ENCODE measurements at regions not wholly inside any gene's neighbourhood (a gene's known extent, or its start where the extent isn't known, plus 50 kb on each side); places are given as distances from the start of the nearest gene placed in this dataset.
"Not testable (repeated sequence)": the region's sequence is repeated elsewhere in the genome, so short reads cannot be mapped to it uniquely, and the experiment has no call there.

DNA sequence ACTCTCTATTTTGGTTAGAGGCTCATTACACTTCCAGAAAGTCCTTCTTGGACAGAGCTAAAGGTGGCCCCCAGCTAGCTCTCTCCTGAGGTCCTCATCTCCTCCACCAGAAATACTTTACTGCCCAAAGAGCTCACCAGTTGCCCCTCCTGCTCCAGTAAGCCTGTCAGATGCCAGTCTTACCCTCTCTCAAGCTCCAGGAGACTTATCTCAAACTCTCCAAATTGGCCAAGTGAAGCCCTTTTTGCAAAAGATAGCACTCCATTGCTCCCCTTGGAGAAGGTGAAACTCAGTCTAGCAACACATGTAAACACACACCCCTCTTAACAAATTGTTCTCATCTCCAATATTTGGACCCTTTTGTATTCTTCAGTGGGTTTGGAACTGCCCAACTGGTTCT is 128.5 kb downstream of the ZNF330 start:
- POLR2A ChIA-PET: no interaction called here
- H3K4me3 Mint-ChIP-seq: no peak overlapping the region

DNA sequence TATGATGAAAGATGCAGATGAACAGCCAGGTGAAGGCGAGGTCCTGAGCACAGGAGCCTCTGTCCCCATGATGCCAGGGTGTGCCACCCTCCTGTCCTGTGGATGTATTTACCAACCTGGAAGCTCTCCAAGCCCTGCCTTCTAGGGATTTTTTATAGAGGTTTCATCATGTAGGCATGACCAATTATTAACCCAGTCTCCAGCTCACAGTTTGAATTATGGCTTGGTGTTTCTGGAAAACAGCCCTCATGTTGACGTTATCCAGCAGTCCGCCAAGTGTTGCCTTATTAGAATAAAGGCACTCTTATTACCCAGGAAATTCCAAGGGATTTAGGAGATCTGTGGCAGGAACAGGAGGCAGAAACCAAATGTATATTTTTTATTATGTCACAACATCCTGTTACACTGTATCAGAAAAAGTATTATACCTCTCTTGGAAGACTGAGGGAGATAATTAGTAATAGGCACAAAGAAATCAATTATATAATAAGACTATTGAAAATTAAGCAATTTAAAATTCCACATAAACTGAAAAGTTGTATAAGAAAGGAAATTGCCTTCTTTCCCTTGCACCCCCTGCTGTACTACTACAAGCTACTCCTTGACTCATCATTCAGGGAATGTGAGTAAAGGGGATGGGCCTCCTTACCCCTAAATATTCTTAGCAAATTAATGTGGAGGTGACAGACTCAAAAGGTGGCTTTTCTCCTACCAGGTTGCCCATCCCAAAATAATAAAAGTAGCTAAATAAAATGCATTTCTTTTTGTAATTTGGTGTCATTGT is 129.6 kb downstream of the ZNF330 start:
- peaks cover 0 to 13% (median 3%) of the 10 kb centered on the region in 5 donors for H3K27me3 Mint-ChIP-seq
- DNase-seq (no peak), ATAC-seq (no peak)
- no peak overlapping the region for H3K27ac Mint-ChIP-seq
- POLR2A ChIA-PET: no interaction called here
- H3K4me3 Mint-ChIP-seq: no peak overlapping the region
- H3K4me1 Mint-ChIP-seq: peaks cover 0 to 4% (median 0%) of the 10 kb centered on the region in 4 donors
- H3K9me3 Mint-ChIP-seq: no peaks in the 10 kb centered on the region
- H3K36me3 Mint-ChIP-seq: no peaks in the 10 kb centered on the region

More for the DNA sequence above, 128.5 kb downstream of the ZNF330 start:
- Mint-ChIP-seq H3K27ac (no peak overlapping the region), H3K9me3 (no peaks in the 10 kb centered on the region), H3K4me1 (peaks cover 0 to 4% (median 0%) of the 10 kb centered on the region in 4 donors), H3K27me3 (peaks cover 0 to 15% (median 3%) of the 10 kb centered on the region in 5 donors), H3K36me3 (no peaks in the 10 kb centered on the region)
- DNase-seq: no peak
- ATAC-seq: no peak

DNA sequence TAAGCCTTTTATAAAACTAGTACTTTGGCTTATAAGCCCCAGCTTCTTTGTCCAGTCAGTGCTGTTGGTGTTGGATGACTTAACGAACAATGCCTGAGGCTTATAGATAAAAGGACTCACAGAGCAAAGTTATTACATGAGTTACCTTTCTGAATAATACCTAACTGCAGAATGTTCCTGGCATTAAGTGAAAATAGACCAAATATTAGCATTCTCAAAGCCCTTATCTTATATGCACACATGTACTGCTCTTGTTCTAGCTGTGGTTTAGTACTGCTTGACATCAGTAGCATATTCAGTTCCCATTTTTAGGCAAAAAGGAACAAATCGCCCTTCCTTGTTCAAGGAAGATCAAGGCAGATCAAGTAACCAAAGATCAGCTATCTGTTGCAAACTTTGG is 131.6 kb downstream of the ZNF330 start:
- H3K9me3 Mint-ChIP-seq: no peaks in the 10 kb centered on the region
- H3K4me1 Mint-ChIP-seq: peaks cover 0 to 4% (median 0%) of the 10 kb centered on the region in 4 donors
- no peak for DNase-seq
- no peak overlapping the region for H3K4me3 Mint-ChIP-seq
- ATAC-seq: no peak
- H3K27ac Mint-ChIP-seq: no peak overlapping the region
- POLR2A ChIA-PET: no interaction called here
- H3K36me3 Mint-ChIP-seq: no peaks in the 10 kb centered on the region
- H3K27me3 Mint-ChIP-seq: peaks cover 0 to 13% (median 0%) of the 10 kb centered on the region in 5 donors

DNA sequence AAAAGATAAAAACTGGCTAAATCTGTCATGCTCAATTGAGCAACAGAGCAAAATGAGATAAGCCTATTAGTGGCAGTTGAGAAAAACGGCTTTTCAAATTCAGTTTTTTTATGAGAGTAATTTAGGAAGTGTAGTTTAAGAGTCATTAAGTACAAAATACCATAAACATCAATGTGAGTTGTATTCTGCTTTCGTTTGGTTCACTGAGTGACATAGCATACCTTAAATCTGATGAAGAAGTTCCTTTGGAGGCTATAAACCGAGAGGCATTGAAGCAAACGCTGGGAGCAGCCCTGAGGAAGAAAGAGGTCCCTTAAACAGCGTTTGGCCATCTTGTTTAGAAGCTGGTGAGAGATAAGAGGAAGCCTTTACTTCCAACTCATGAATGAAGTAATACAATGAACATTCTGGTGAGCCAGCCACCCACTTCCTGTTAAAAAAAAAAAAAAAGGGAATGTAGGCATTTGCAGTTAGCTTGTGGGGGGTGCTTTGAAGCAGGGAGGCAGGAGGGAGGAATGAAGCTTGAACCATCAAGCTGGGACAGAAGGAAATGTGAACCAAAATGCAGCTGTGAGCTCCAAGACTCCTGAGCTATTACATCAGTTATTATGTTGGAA is 132.3 kb downstream of the ZNF330 start:
- Mint-ChIP-seq H3K9me3 (no peaks in the 10 kb centered on the region), H3K36me3 (no peaks in the 10 kb centered on the region), H3K4me1 (peaks cover 0 to 4% (median 0%) of the 10 kb centered on the region in 4 donors), H3K27ac (peak overlapping the region in 1 of 10 donors; percentile 43), H3K27me3 (peaks cover 0 to 13% (median 0%) of the 10 kb centered on the region in 5 donors), H3K4me3 (no peak overlapping the region)
- POLR2A ChIA-PET: no interaction called here
- no peak for DNase-seq
- ATAC-seq: no peak

DNA sequence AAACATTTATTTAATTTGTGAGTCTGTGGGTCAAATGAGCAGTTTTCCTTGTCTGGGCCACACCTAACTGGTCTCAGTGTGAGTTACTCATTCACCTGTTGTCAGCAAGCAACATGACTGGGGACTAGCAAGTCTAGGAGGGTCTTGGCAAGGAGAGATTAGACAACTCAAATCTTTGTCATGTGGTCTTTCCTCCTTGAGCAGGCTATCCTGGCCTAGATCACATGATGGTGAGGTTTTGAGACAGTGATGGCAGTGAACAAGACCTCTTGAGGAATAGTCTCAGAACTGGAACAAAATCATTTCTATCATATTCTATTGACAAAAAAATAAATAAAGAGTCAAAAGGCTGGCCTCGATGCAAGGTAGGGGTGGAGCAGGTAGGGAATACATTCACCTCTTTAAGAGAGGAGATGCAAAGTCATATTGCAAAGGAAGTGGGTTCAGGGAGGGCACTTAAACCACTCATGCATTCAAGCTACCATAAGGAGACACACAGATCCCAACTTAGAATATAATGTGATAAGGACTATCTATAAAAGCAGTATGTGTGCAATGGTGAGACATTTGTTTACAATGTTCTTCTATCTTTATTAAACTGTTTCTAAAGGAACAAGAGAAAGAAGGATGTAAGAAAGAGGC is 135.7 kb downstream of the ZNF330 start:
- DNase-seq: no peak
- POLR2A ChIA-PET: no interaction called here
- Mint-ChIP-seq H3K4me1 (no peaks in the 10 kb centered on the region), H3K27me3 (peaks cover 0 to 4% (median 2%) of the 10 kb centered on the region in 5 donors), H3K27ac (no peak overlapping the region), H3K4me3 (no peak overlapping the region), H3K9me3 (peaks cover 0 to 6% (median 2%) of the 10 kb centered on the region in 9 donors), H3K36me3 (no peaks in the 10 kb centered on the region)
- no peak for ATAC-seq

DNA sequence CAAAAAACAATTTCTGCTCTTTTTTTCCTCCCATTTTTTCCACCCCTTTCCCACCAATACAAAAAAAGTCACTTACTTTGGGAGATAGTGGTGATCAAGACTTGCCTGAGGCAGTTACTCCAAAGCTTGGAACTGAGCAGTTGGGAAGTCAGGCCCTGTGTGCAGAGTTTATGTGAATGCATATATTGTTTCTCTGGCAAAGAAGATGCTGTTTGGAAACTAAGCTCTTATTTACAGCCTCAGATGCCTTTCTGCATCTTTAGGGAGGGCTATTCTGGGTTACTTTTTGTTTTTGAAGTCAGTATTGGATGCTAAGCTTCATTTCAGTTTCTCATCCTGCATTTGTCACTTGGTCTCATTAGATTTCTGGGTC is 136.3 kb downstream of the ZNF330 start:
- no peaks in the 10 kb centered on the region for H3K4me1 Mint-ChIP-seq
- POLR2A ChIA-PET: no interaction called here
- H3K36me3 Mint-ChIP-seq: no peaks in the 10 kb centered on the region
- peaks cover 0 to 10% (median 3%) of the 10 kb centered on the region in 9 donors for H3K9me3 Mint-ChIP-seq
- H3K4me3 Mint-ChIP-seq: no peak overlapping the region
- peaks cover 0 to 4% (median 2%) of the 10 kb centered on the region in 5 donors for H3K27me3 Mint-ChIP-seq
- ATAC-seq: no peak
- no peak for DNase-seq
- H3K27ac Mint-ChIP-seq: no peak overlapping the region

DNA sequence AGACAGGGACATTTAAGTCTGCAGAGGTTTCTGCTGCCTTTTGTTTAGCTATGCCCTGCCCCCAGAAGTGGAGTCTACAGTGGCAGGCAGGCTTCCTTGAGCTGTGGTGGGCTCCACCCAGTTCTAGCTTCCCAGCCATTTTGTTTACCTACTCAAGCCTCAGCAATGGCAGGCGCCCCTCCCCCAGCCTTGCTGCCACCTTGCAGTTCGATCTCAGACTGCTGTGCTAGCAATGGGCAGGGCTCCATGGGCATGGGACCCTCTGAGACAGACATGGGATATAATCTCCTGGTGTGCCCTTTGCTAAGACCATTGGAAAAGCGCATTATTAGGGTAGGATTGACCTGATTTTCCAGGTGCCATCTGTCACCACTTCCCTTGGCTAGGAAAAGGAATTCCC is 147.5 kb downstream of the ZNF330 start:
- H3K27ac Mint-ChIP-seq, POLR2A ChIA-PET, H3K4me3 Mint-ChIP-seq, H3K4me1 Mint-ChIP-seq, DNase-seq, ATAC-seq, H3K27me3 Mint-ChIP-seq, H3K36me3 Mint-ChIP-seq: not testable (repeated sequence)
- H3K9me3 Mint-ChIP-seq: peaks cover 0 to 20% (median 7%) of the 10 kb centered on the region in 9 donors

DNA sequence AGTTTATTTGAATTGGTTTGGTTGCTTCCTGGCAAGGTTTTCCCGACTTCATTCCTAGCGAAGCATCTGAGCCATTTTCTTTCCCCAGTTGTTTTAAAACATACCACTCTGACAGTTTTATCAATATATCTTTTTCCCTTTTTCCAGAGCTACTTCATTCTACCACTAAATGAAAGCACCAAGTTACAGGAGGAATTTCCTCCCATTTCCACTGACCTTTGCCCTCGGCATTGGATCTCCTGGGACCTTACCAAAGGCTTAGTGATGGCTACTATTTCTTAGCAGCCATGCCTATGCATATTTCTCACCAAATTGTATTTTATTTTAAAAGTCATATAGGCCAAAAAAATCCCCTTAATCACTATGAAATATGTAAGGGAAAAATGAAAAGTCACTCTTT is 150.5 kb downstream of the ZNF330 start:
- H3K36me3 Mint-ChIP-seq: peaks cover 0 to 14% (median 0%) of the 10 kb centered on the region in 3 donors
- H3K27ac Mint-ChIP-seq: no peak overlapping the region
- DNase-seq: no peak
- ATAC-seq: no peak
- H3K9me3 Mint-ChIP-seq: peaks cover 0 to 14% (median 4%) of the 10 kb centered on the region in 9 donors
- H3K4me3 Mint-ChIP-seq: no peak overlapping the region
- peaks cover 5 to 16% (median 6%) of the 10 kb centered on the region in 5 donors for H3K27me3 Mint-ChIP-seq
- no peaks in the 10 kb centered on the region for H3K4me1 Mint-ChIP-seq
- POLR2A ChIA-PET: no interaction called here

DNA sequence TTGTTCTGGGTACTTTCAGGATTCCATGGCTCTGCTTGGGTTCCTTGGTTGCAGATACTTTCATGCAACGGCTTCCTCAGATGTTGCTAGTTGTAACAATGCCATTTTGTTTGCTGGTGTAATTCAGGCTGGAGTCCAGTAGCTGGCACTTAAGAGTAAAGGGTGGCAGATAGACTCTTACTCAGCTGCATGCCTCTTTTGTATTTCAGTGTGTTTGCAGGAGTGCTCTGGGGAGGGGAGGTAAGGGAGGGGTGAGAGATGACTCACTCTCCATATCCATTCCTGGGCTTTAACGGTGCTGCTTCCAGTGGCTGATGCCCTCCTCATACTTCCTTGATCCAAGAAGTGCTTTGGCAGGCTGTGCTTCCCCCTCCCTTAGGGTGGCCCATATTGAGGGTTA is 155.2 kb downstream of the ZNF330 start:
- Mint-ChIP-seq H3K36me3 (peaks cover 0 to 6% (median 0%) of the 10 kb centered on the region in 3 donors), H3K27me3 (peaks cover 8 to 22% (median 16%) of the 10 kb centered on the region in 5 donors), H3K4me3 (no peak overlapping the region), H3K27ac (no peak overlapping the region), H3K9me3 (peaks cover 0 to 24% (median 11%) of the 10 kb centered on the region in 9 donors), H3K4me1 (no peaks in the 10 kb centered on the region)
- POLR2A ChIA-PET: no interaction called here
- ATAC-seq: no peak
- no peak for DNase-seq

DNA sequence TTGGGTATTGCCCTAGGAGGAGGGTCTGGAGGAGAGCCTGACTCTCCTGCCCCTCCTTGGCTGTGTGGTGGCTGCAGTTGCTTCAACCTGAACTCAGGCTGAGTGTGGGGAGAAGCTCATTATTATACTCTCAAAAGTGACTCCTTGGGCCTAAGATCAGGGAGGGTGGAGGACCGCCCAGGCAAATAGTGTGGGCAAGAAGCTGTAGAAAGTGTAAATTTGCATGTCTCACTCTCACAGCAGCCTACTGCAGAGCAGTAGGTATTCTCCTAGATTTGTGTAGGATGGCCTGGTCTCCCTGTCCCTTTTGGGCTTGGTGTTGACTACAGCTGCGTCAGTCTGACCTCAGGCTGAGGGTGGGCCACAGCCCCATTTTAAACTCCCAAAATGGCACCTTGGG is 156.1 kb downstream of the ZNF330 start:
- peaks cover 8 to 22% (median 16%) of the 10 kb centered on the region in 5 donors for H3K27me3 Mint-ChIP-seq
- H3K4me3 Mint-ChIP-seq: no peak overlapping the region
- H3K9me3 Mint-ChIP-seq: peaks cover 0 to 26% (median 8%) of the 10 kb centered on the region in 9 donors
- no peak overlapping the region for H3K27ac Mint-ChIP-seq
- ATAC-seq: no peak
- no peaks in the 10 kb centered on the region for H3K4me1 Mint-ChIP-seq
- H3K36me3 Mint-ChIP-seq: peaks cover 0 to 6% (median 0%) of the 10 kb centered on the region in 3 donors
- POLR2A ChIA-PET: no interaction called here
- no peak for DNase-seq

DNA sequence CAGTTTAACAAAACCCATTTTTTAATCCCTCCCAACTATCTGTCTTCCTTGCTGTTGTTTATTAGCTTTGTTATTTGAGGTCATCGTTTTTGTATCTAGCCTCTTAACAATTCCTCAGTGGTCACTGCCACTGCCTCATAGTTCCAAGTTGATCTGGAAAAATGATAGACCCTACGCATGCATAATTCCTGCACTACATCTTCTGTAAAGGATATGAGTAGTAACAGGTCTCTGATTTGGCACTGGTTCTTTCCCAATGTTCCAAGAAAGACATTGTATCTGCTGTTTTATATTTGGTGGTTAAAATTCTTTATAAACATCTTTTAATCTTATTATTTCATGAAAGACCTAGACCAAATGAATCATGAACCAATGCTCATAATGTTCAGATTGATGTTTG is 166.6 kb downstream of the ZNF330 start:
- peaks cover 0 to 7% (median 0%) of the 10 kb centered on the region in 5 donors for H3K27me3 Mint-ChIP-seq
- no peak overlapping the region for H3K27ac Mint-ChIP-seq
- no peak for ATAC-seq
- POLR2A ChIA-PET: no interaction called here
- DNase-seq: no peak
- no peaks in the 10 kb centered on the region for H3K36me3 Mint-ChIP-seq
- no peaks in the 10 kb centered on the region for H3K4me1 Mint-ChIP-seq
- no peak overlapping the region for H3K4me3 Mint-ChIP-seq
- peaks cover 0 to 7% (median 4%) of the 10 kb centered on the region in 9 donors for H3K9me3 Mint-ChIP-seq

DNA sequence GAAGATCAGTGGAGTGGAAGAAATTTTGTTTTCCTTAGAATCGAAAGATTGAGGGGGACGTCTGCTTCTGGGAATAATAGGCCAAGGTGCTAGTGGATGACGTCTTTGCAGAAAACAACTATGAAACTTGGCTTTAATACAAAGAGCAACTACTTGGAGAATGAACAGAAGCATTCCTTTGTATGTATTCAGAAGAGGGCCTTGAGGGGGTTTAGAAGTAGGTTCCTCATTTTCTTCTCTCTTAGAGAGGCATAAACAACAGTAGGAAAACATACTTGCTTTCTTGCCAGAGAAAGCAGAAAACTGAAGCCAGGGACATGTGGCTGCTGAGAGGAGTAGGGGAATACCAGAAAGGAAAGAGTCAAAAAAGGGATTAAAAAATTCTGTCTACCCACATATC is 167.8 kb downstream of the ZNF330 start:
- no peaks in the 10 kb centered on the region for H3K36me3 Mint-ChIP-seq
- ATAC-seq (no peak), DNase-seq (no peak)
- H3K4me3 Mint-ChIP-seq: no peak overlapping the region
- POLR2A ChIA-PET: no interaction called here
- no peak overlapping the region for H3K27ac Mint-ChIP-seq
- peaks cover 0 to 4% (median 0%) of the 10 kb centered on the region in 9 donors for H3K9me3 Mint-ChIP-seq
- peaks cover 0 to 7% (median 0%) of the 10 kb centered on the region in 5 donors for H3K27me3 Mint-ChIP-seq
- no peaks in the 10 kb centered on the region for H3K4me1 Mint-ChIP-seq

DNA sequence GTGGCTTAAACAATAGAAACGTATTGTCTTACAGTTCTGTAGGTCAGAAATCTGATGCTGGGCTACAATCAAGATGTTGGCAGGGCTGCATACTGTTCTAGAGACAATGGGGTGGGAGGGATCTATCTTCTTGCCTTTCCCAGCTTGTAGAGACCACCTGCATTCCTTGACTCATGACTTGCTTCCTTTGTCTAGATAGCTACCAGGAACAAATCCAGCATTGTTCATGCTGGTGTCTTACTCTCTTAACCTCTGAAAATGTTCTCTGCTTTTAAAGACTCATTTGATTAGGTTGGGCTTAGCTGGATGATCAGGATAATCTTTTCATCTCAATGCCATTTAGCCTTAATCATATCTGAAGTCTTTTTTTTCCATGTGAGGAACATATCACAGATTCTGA is 169.0 kb downstream of the ZNF330 start:
- DNase-seq (no peak), ATAC-seq (no peak)
- peaks cover 0 to 3% (median 0%) of the 10 kb centered on the region in 9 donors for H3K9me3 Mint-ChIP-seq
- POLR2A ChIA-PET: no interaction called here
- no peak overlapping the region for H3K4me3 Mint-ChIP-seq
- no peaks in the 10 kb centered on the region for H3K4me1 Mint-ChIP-seq
- H3K27me3 Mint-ChIP-seq: peaks cover 0 to 7% (median 4%) of the 10 kb centered on the region in 5 donors
- H3K36me3 Mint-ChIP-seq: no peaks in the 10 kb centered on the region
- H3K27ac Mint-ChIP-seq: no peak overlapping the region
